DMS153 treated with DMSO at 0.1 percent for 48 hours (cell line): ENCODE measurements at regions not wholly inside any gene's neighbourhood (a gene's known extent, or its start where the extent isn't known, plus 50 kb on each side); places are given as distances from the start of the nearest gene placed in this dataset.

Experiments
- DNase-seq: peaks from one replicate; lab custom pipeline; 2025; ENCODE audit not compliant: unreplicated experiment; lab: John Stamatoyannopoulos, UW

DNA sequence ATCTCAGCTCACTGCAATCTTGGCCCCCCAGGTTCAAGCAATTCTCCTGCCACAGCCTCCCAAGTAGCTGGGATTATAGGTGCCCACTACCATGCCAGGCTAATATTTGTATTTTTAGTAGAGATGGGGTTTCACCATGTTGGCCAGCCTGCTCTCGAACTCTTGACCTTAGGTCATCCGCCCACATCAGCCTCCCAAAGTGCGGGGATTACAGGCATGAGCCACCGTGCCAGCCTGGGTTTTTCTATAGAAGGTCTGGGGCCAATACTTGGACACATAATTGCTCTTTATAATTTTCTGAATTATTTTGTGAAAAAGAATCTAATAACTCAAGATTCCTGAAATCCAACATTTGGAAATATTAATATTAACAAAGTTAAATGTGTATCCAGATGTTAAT lies 1267.7 kb upstream of the ADGRL4 start:
- DNase-seq = no peak

DNA sequence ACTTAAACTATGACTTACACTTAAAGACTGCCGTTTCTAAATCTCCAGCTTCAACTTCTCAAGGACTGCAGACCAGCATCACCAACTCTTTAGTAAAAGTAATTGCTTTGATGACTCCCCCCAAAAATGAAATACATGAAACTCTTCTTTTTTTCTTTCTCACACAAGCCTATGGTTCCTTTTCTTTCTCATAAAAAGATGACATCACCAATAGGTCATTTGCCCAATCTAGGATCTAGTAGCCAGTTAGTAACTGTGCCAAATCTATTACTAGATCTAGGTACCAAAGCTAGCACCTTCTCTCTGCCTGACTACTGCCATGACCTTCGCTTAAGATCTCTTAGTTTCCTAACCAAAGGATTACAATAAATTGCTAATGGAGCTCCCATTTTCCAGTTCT lies 1266.0 kb upstream of the ADGRL4 start:
- DNase-seq = no peak

- no peak for DNase-seq
These were observed 1252.1 kb upstream of the ADGRL4 start for GRCh38 chr1:80258659-80259058.

DNA sequence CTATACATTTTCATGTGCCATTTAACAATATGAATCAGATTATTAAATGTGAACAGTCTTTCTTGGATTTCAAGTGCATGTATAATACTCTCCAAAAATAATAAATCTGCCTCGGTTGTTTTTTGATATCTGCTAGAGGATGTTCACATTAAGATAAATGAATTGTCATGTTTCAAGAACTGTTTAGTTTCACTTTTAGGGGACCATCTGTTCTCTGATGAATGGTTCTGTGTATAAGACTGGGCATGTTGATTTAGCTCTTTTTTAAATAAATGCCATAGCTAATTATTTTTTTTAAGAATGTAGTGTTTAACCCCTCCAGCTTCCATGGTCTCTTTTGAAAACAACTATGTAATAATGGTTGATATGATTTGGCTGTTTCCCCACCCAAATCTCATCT lies 1245.1 kb upstream of the ADGRL4 start:
- no peak for DNase-seq

DNA sequence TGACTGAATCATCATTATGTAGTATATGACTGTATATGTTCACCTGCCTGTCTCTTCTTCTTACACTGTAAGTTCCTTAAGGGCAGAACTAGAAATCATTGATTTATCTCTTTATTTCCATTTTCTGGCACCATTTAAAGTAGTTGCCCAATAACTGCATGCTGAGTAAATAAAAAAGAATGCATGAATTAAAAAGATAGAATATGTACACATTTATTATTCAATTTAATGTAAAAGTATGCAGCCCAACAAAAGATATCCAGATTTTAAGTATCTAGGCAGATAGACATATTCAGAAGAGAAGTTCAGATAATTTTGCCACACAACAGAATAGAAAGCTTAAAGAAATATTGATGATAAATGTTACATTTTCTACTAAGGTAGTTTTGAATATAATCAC lies 1244.6 kb upstream of the ADGRL4 start:
- DNase-seq = no peak

- DNase-seq = no peak
These were observed 1244.1 kb upstream of the ADGRL4 start for GRCh38 chr1:80250573-80251168.

DNA sequence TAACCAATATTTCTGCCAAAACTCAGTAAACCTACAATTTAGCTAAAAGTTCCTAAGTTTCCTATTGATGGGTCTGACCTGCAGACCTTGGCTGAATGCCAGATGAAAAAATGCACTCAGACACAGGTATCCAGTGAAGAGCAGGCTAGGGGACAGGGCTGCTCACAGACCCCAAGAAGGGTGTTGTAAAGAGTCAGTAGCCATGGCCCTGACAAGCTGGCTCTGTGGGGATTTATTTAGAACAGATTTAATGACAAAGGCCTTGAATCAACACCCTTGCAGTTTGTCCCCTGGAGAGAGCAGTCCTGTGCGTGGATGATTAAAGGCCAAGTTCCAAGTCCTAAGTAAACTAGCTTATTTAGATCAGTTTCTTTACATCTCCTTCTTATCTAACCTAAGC lies 1243.2 kb upstream of the ADGRL4 start:
- DNase-seq = no peak

DNA sequence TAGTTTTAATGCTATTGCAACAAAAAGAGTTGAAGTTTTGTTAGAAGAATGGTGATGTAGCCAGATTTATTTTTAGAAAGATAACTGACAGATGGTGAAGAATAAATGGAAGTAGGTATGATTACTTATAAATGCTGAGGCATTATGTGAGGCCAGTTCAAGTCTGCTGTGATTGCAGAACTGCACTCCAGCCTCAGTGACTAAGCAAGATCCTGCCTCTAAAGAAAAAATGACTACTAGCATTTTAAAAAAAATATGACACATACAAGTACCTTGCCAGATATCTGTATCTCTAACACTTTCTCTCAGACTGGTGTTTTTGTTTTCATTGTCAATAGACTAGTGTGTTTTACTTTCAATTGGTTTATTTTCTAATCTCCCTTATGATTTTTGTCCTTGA lies 1242.4 kb upstream of the ADGRL4 start:
- DNase-seq = no peak

- DNase-seq = no peak
These were observed 1239.3 kb upstream of the ADGRL4 start for GRCh38 chr1:80245813-80246212.

- DNase-seq = no peak
These were observed 1237.8 kb upstream of the ADGRL4 start for GRCh38 chr1:80244372-80244771.

GRCh38 chr1:80241566-80241965 lies 1235.0 kb upstream of the ADGRL4 start:
- no peak for DNase-seq

DNA sequence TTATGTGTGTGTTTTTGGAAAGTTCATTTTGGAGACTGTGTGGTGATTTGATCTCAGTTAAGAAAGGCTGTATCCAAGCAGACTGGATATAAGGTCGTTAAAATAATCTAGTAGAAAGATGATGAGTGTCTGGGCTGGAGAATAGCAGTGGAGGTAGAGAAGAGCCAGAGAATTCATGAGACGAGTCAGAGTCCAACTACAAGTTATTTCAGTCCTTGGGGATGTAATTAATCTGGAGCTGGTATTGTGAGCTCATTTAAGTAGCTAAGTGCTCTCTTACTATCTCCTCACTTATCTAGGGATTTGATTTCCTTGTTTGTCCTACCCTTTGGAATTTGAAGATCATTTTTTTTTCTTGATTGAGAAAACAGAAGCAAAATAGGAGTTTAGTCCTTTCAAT lies 1219.0 kb upstream of the ADGRL4 start:
- DNase-seq = no peak

- no peak for DNase-seq
These were observed 1214.8 kb upstream of the ADGRL4 start for GRCh38 chr1:80221319-80221718.

GRCh38 chr1:80218112-80218511 lies 1211.6 kb upstream of the ADGRL4 start:
- peak; percentile 5 for DNase-seq

GRCh38 chr1:80217377-80217986 lies 1211.0 kb upstream of the ADGRL4 start:
- DNase-seq = peak; percentile 8

DNA sequence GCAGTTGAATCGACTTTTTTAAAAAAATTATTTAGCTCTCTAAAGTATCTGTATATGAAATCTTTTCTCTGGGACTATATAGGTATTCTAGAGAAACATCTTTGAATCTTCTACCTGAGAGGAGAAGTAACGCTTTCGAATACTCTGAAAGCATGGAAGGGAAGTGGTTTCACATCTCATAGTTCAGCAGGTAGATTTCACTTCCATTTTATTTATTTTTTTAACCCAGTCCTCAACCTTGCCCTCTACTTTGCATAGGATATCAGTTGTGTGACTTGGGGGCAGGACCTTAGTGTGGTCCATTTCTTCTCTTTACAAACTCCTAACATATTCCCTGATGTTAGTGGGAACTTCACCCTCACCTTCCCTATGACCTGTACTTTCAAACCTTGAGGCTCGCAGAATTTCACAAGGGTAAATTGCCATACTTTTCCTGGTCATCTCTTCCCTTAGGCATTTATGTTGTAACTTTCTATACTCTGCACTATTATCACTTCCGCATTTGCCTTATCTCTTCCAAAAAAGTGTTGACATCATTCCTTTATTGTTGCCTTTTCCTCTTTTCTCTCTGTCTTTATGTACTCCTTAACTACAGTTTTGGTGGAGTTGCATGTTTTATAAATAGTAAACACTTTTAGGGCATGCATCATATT lies 1208.5 kb upstream of the ADGRL4 start:
- no peak for DNase-seq

- DNase-seq = no peak
These were observed 1206.4 kb upstream of the ADGRL4 start for GRCh38 chr1:80212948-80213347.

DNA sequence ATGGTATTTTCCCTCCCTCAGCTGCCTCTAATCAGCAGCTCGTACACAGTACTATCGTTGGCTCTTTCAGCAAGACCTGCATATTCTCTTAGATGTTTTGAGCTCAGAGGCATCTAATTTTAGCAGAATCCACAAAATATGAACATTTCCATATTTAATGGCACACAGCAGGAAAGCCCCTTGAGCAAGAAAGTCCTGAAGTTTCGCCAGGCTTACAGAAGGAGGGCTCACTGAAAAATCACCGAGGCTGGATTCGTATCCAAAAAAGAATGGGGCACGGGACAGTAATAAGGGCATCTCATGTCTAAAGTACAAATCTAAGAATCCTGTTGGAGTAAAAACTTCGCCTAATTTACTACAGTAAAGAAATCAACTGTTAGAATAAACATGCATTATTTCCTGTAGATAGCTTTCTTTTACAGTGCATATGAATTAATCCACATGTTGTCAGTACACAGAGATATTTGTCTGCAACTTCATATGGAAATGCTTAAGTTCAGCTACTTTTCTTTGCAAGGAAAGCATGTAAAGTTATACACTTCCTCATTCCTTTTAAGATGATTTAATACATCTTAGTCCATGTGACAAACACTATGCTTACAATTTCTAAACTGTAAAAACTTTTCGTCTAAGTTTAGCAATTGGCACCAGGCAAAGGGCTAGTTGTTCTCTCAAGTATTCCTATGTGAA lies 1205.3 kb upstream of the ADGRL4 start:
- no peak for DNase-seq

GRCh38 chr1:80202118-80202517 lies 1195.6 kb upstream of the ADGRL4 start:
- DNase-seq = no peak

- DNase-seq = no peak
These were observed 1187.7 kb upstream of the ADGRL4 start for GRCh38 chr1:80194221-80194620.

DNA sequence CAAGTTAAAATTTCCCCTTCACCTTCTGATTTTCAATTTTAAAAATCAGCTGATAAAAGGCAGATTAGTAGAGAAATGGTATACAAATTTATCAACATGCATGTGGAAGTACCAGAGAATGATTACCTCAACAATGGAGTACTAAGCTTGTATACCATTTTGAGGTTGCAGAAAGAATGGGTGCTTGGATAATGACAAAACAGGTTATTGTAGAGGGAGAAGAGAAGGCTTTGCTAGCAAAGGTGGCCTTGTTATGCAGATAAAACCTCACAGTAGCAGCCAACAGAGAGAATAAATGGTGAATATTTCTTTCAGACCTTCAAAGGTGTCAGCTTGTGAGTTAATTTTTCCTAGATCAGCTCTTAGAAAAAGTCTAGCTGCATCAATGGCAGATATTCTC lies 1174.9 kb upstream of the ADGRL4 start:
- DNase-seq = no peak

DNA sequence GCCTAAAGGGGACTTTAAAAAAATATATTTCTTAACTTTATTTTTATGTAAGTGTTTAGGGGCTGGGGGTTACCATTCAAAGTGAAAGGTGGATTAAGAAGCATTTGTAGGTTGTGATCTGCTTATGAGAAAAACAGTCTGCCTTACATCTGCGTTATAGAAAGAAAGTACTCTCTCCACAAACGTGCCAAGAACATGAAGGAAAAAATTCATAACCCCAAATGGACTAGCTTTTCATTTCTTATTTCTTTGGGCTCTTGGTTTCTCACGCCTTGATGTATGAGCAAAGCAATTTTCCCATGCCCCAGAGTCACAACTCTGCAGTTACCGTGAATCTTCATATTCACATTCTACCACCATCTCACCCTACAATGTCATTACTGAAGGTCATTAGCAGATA lies 1165.1 kb upstream of the ADGRL4 start:
- DNase-seq = no peak
